HepG2 (cell line): ENCODE measurements at regions not wholly inside any gene's neighbourhood (a gene's known extent, or its start where the extent isn't known, plus 50 kb on each side); places are given as distances from the start of the nearest gene placed in this dataset.
A peak's percentile ranks its signal among the peaks of the same experiment; 100 is the strongest.

Experiments used
- BORCS8-MEF2B ChIP-seq: sonication (generic); formaldehyde crosslinking; IDR thresholded peaks from 2 replicates; pipeline ENCODE4 v1.8.0; 2022; ENCODE audit warnings: mild to moderate bottlenecking, missing genetic modification reagents
- CREM ChIP-seq, 2 experiments: sonication (generic) in 1 of 2; formaldehyde crosslinking in 1 of 2; IDR thresholded peaks; 2 replicates each; pipeline versions ENCODE4 v1.4.0 to v1.6.1; 2016 to 2020; ENCODE audit warnings: antibody characterized with exemption in 1 of 2, mild to moderate bottlenecking in 1 of 2, missing genetic modification reagents in 1 of 2
- HHEX ChIP-seq: IDR thresholded peaks from 2 replicates; pipeline ENCODE4 v1.6.1; 2016; ENCODE audit warnings: control low read depth
- HNF1A ChIP-seq, 2 experiments: sonication (generic) in 1 of 2; formaldehyde crosslinking in 1 of 2; IDR thresholded peaks; 2 replicates each; pipeline versions ENCODE4 v1.4.0 to v1.6.1; 2016 to 2020; ENCODE audit warnings: borderline replicate concordance in 1 of 2, low read depth in 1 of 2, mild to moderate bottlenecking in 1 of 2, missing genetic modification reagents in 1 of 2
- MAFF ChIP-seq: IDR thresholded peaks from 2 replicates; pipeline ENCODE4 v1.6.1; 2011; ENCODE audit warnings: low read depth, low read length, improper control_type of control experiment
- SAP130 ChIP-seq: IDR thresholded peaks from 2 replicates; pipeline ENCODE4 v1.6.1; 2016; ENCODE audit warnings: low read depth
- TFAP4 ChIP-seq: sonication (generic); IDR thresholded peaks from 2 replicates; pipeline ENCODE4 v1.6.1; 2016; ENCODE audit warnings: low read depth, borderline replicate concordance
- TF ChIP-seq, protein P1 (sequence below): IDR thresholded peaks from 2 replicates; pipeline ENCODE4 v1.4.0; 2020; ENCODE audit warnings: mild to moderate bottlenecking, missing genetic modification reagents

GRCh38 chr7:130884437-130885417 is 150.7 kb upstream of the KLF14 start (continued):
- TF ChIP-seq, protein P1, sequence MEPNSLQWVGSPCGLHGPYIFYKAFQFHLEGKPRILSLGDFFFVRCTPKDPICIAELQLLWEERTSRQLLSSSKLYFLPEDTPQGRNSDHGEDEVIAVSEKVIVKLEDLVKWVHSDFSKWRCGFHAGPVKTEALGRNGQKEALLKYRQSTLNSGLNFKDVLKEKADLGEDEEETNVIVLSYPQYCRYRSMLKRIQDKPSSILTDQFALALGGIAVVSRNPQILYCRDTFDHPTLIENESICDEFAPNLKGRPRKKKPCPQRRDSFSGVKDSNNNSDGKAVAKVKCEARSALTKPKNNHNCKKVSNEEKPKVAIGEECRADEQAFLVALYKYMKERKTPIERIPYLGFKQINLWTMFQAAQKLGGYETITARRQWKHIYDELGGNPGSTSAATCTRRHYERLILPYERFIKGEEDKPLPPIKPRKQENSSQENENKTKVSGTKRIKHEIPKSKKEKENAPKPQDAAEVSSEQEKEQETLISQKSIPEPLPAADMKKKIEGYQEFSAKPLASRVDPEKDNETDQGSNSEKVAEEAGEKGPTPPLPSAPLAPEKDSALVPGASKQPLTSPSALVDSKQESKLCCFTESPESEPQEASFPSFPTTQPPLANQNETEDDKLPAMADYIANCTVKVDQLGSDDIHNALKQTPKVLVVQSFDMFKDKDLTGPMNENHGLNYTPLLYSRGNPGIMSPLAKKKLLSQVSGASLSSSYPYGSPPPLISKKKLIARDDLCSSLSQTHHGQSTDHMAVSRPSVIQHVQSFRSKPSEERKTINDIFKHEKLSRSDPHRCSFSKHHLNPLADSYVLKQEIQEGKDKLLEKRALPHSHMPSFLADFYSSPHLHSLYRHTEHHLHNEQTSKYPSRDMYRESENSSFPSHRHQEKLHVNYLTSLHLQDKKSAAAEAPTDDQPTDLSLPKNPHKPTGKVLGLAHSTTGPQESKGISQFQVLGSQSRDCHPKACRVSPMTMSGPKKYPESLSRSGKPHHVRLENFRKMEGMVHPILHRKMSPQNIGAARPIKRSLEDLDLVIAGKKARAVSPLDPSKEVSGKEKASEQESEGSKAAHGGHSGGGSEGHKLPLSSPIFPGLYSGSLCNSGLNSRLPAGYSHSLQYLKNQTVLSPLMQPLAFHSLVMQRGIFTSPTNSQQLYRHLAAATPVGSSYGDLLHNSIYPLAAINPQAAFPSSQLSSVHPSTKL (CRISPR knock-in tag) = peak; percentile 9; the same call in 1 of the 2 replicates
- peak; percentile 69; the same call in 1 of the 2 replicates for TF ChIP-seq TFAP4
- TF ChIP-seq CREM (IDR thresholded peaks at IDR 0.05) = no peak
- no peak for TF ChIP-seq CREM (CRISPR knock-in tag; IDR thresholded peaks at IDR 0.05)
- TF ChIP-seq HHEX (CRISPR knock-in tag) = no peak
- peak; percentile 68 for TF ChIP-seq HNF1A (IDR thresholded peaks at IDR 0.05; ENCODE audit: low read depth)
- TF ChIP-seq HNF1A (CRISPR knock-in tag; IDR thresholded peaks at IDR 0.05; ENCODE audit: borderline replicate concordance) = peak; percentile 80; the same call in 1 of the 2 replicates
- TF ChIP-seq BORCS8-MEF2B = no peak
- peak; percentile 75 for TF ChIP-seq MAFF
- peak; percentile 40; the same call in 1 of the 2 replicates for TF ChIP-seq SAP130
